PC-9 (cell line): ENCODE measurements at regions not wholly inside any gene's neighbourhood (a gene's known extent, or its start where the extent isn't known, plus 50 kb on each side); places are given as distances from the start of the nearest gene placed in this dataset.

ENCODE experiments used
- BruUV-seq: library from RNA; stranded (reverse); fragments of 400-500 nt; replicated peaks from 2 replicates; lab custom pipeline; 2021; lab: Mats Ljungman, UMichigan
- CTCF ChIA-PET: fragments of 300-600 bp; sonication (Branson Sonifier 250); formaldehyde crosslinking; loops from one replicate; lab custom pipeline; 2022; ENCODE audit warnings: antibody characterized with exemption; lab: Charles Lee
- POLR2A ChIA-PET: fragments of 300-600 bp; sonication (Branson Sonifier 250); formaldehyde crosslinking; loops from one replicate; lab custom pipeline; 2022; ENCODE audit warnings: antibody characterized with exemption; ENCODE audit not compliant: unreplicated experiment; lab: Charles Lee
- DNase-seq, 2 experiments: peaks; one replicate each; pipeline versions ENCODE4 v3.0.0 to v3.0.0-alpha.2; 2015 to 2022; ENCODE audit warnings: mixed read lengths in 1 of 2
- H2AFZ ChIP-seq: fragments of 200-600 bp; sonication (generic); 2 replicates; pipeline ENCODE4 v1.8.1; 2017; ENCODE audit warnings: antibody characterized with exemption
- H3F3A ChIP-seq: fragments of 200-600 bp; sonication (generic); 2 replicates; pipeline ENCODE4 v1.8.1; 2017; ENCODE audit warnings: antibody characterized with exemption, mild to moderate bottlenecking, low read depth; ENCODE audit not compliant: insufficient read depth
- H3K27ac ChIP-seq: fragments of 200-600 bp; sonication (generic); 2 replicates; pipeline ENCODE4 v1.6.1; 2016; ENCODE audit warnings: mixed run types
- H3K27me3 ChIP-seq: fragments of 200-600 bp; sonication (generic); 2 replicates; pipeline ENCODE4 v1.6.1; 2016; ENCODE audit warnings: low read depth, mixed run types; ENCODE audit not compliant: insufficient read depth
- H3K36me3 ChIP-seq: fragments of 200-600 bp; sonication (generic); 2 replicates; pipeline ENCODE4 v1.6.1; 2016; ENCODE audit warnings: low read depth, mixed run types
- H3K4me1 ChIP-seq: fragments of 200-600 bp; sonication (generic); replicated peaks from 2 replicates; pipeline ENCODE4 v1.6.1; 2016; ENCODE audit warnings: mixed run types; ENCODE audit not compliant: insufficient read depth
- H3K4me2 ChIP-seq: fragments of 200-600 bp; sonication (generic); 2 replicates; pipeline ENCODE4 v1.6.1; 2017; ENCODE audit warnings: mixed run types
- H3K4me3 ChIP-seq: fragments of 200-600 bp; sonication (generic); 2 replicates; pipeline ENCODE4 v1.6.1; 2016; ENCODE audit warnings: mixed run types
- H3K79me2 ChIP-seq: fragments of 200-600 bp; sonication (generic); 2 replicates; pipeline ENCODE4 v1.6.1; 2017; ENCODE audit warnings: low read depth, mixed run types
- H3K9me2 ChIP-seq: fragments of 200-600 bp; sonication (generic); 2 replicates; pipeline ENCODE4 v1.8.1; 2017; ENCODE audit warnings: mild to moderate bottlenecking; ENCODE audit not compliant: insufficient read depth
- H3K9me3 ChIP-seq: fragments of 200-600 bp; sonication (generic); 2 replicates; pipeline ENCODE4 v1.8.1; 2016; ENCODE audit warnings: low read depth; ENCODE audit not compliant: insufficient read depth
- H4K20me1 ChIP-seq: fragments of 200-600 bp; sonication (generic); 2 replicates; pipeline ENCODE4 v1.8.1; 2017; ENCODE audit not compliant: insufficient read depth
- CTCF ChIP-seq: fragments of 200-600 bp; sonication (generic); conservative IDR thresholded peaks from 2 replicates; pipeline ENCODE4 v1.6.1; 2017; ENCODE audit warnings: mixed run types, antibody characterized with exemption, mild to moderate bottlenecking, moderate library complexity
- EZH2 ChIP-seq: fragments of 200-600 bp; sonication (generic); IDR thresholded peaks from 2 replicates; pipeline ENCODE4 v1.8.0; 2017; ENCODE audit warnings: antibody characterized with exemption, low read depth
- intact Hi-C: fragments of 100-400 bp; cut with micrococcal nuclease; formaldehyde crosslinking; loops from one replicate; pipeline ENCODE4 v1.10.0; 2022; ENCODE audit not compliant: unreplicated experiment

GRCh38 chr5:29794141-29794787 is 1399.2 kb upstream of the CDH6 start:
- Histone ChIP-seq H3K9me3 (0 out of 2 replicates have a peak, but pooled peaks cover 6% of the 10 kb centered on the region), H3K4me2 (no peak overlapping the region), H3K4me1 (no peaks in the 10 kb centered on the region), H3K36me3 (no peaks in the 10 kb centered on the region), H2AFZ (no peak overlapping the region), H3K27ac (no peak overlapping the region), H4K20me1 (no peaks in the 10 kb centered on the region; the same call in 1 of the 2 replicates), H3K27me3 (no peaks in the 10 kb centered on the region), H3F3A (no peaks in the 10 kb centered on the region), H3K9me2 (no peaks in the 10 kb centered on the region), H3K79me2 (no peaks in the 10 kb centered on the region), H3K4me3 (no peak overlapping the region)
- ChIA-PET CTCF (no interaction called here), POLR2A (no interaction called here)
- no peak for DNase-seq
- no TSS peak for BruUV-seq
- TF ChIP-seq CTCF, result no peak
- intact Hi-C loops, result no loop called here

- no peaks in the 10 kb centered on the region for H3K27me3 ChIP-seq
- no peaks in the 10 kb centered on the region; the same call in 1 of the 2 replicates for H4K20me1 ChIP-seq
- intact Hi-C loops, result no loop called here
- no peak for DNase-seq
- CTCF ChIA-PET, result no interaction called here
- H3K4me3 ChIP-seq, result no peak overlapping the region
- no peaks in the 10 kb centered on the region for H3K36me3 ChIP-seq
- no peak overlapping the region for H3K27ac ChIP-seq
- 0 out of 2 replicates have a peak, but pooled peaks cover 6% of the 10 kb centered on the region for H3K9me3 ChIP-seq
- POLR2A ChIA-PET, result no interaction called here
- H3K4me2 ChIP-seq, result no peak overlapping the region
- H2AFZ ChIP-seq, result no peak overlapping the region
- H3K79me2 ChIP-seq, result no peaks in the 10 kb centered on the region
- BruUV-seq, result no TSS peak
- 0 out of 2 replicates have a peak, but pooled peaks cover 11% of the 10 kb centered on the region for H3K9me2 ChIP-seq
- H3K4me1 ChIP-seq, result no peaks in the 10 kb centered on the region
- TF ChIP-seq EZH2, result no peak
- no peak for TF ChIP-seq CTCF
- no peaks in the 10 kb centered on the region for H3F3A ChIP-seq
Measured at GRCh38 chr5:29790281-29790680, 1403.2 kb upstream of the CDH6 start.

DNA sequence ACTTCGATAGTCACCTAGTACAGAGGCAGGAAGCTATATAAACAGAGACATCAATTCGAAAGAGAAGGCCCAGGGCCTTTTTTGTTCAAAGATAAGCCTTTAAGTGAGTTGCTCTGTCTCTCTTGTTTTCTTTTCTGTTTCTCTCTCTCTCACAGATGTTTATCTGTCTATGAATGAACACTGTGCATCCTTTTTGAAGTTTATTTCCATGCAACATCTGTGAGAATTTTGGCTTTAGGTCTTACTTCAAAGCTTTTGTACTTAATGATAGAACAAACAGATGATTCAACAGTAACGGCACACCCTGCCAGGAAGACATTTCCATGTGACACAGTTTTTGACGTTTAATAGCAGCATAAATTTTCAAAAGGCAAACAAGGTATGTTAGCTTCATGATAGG is 1413.1 kb upstream of the CDH6 start:
- H3F3A ChIP-seq, result no peaks in the 10 kb centered on the region
- intact Hi-C loops, result no loop called here
- H3K9me2 ChIP-seq, result no peaks in the 10 kb centered on the region
- no peaks in the 10 kb centered on the region for H3K79me2 ChIP-seq
- H3K4me1 ChIP-seq, result no peaks in the 10 kb centered on the region
- no peaks in the 10 kb centered on the region for H3K36me3 ChIP-seq
- no peak overlapping the region for H3K4me2 ChIP-seq
- no TSS peak for BruUV-seq
- no peak overlapping the region for H3K4me3 ChIP-seq
- no peak overlapping the region for H2AFZ ChIP-seq
- no peak for DNase-seq
- H3K27ac ChIP-seq, result no peak overlapping the region
- no peaks in the 10 kb centered on the region for H3K27me3 ChIP-seq
- no peaks in the 10 kb centered on the region for H4K20me1 ChIP-seq
- CTCF ChIA-PET, result no interaction called here
- POLR2A ChIA-PET, result no interaction called here
- H3K9me3 ChIP-seq, result no peaks in the 10 kb centered on the region
- TF ChIP-seq EZH2 (no peak), CTCF (no peak)
